Thyroid gland (tissue), 4 donors: ENCODE measurements at regions not wholly inside any gene's neighbourhood (a gene's known extent, or its start where the extent isn't known, plus 50 kb on each side); places are given as distances from the start of the nearest gene placed in this dataset.

Experiments used
- DNase-seq, 2 donors: peaks; one replicate each; pipeline ENCODE4 v3.0.0-alpha.2; 2019
- H3K27ac ChIP-seq, 3 donors: fragments of 200-600 bp; sonication (generic); 1 replicate in 2 of 3; 2 replicates in 1 of 3; pipeline ENCODE4 v1.5.1; 2016 to 2019; ENCODE audit warnings: mild to moderate bottlenecking in 1 of 3, moderate library complexity in 1 of 3
- H3K27me3 ChIP-seq: fragments of 200-600 bp; sonication (generic); one replicate; pipeline ENCODE4 v1.5.1; 2019
- H3K36me3 ChIP-seq, 2 donors: fragments of 200-600 bp; sonication (generic); one replicate each; pipeline ENCODE4 v1.5.1; 2016 to 2019
- H3K4me1 ChIP-seq, 2 donors: fragments of 200-600 bp; sonication (generic); one replicate each; pipeline ENCODE4 v1.5.1; 2017 to 2019
- H3K4me3 ChIP-seq, 3 donors: fragments of 200-600 bp; sonication (generic); replicated peaks in 1 of 3; 1 replicate in 2 of 3; 2 replicates in 1 of 3; pipeline ENCODE4 v1.5.1; 2016; ENCODE audit warnings: mild to moderate bottlenecking in 1 of 3
- H3K9me3 ChIP-seq: fragments of 200-600 bp; sonication (generic); one replicate; pipeline ENCODE4 v1.5.1; 2017
- POLR2A ChIP-seq, 2 donors: fragments of 450-650 bp; IDR thresholded peaks; one replicate each; pipeline ENCODE4 v1.6.1; 2017; ENCODE audit warnings: antibody characterized with exemption in 2 of 2, mild to moderate bottlenecking in 2 of 2, moderate library complexity in 1 of 2
- WGBS, 2 donors: methylation state at CpG; one replicate each; pipeline ENCODE4 v1.1.5; 2017; 5-methylcytosine and 5-hydroxymethylcytosine counted together
- intact Hi-C: fragments of 100-400 bp; cut with DNase I; formaldehyde crosslinking; loops from one replicate; pipeline ENCODE4 v1.15.1; 2023
- TF ChIP-seq, protein P1 (sequence below), 6 experiments: fragments of 200-600 bp in 3 of 6; fragments of 450-650 bp in 3 of 6; sonication (generic) in 3 of 6; IDR thresholded peaks; one replicate each; pipeline ENCODE4 v1.5.1; 2016 to 2019; ENCODE audit warnings: antibody characterized with exemption in 6 of 6, mild to moderate bottlenecking in 2 of 6, inconsistent platforms in 1 of 6, moderate library complexity in 1 of 6

DNA sequence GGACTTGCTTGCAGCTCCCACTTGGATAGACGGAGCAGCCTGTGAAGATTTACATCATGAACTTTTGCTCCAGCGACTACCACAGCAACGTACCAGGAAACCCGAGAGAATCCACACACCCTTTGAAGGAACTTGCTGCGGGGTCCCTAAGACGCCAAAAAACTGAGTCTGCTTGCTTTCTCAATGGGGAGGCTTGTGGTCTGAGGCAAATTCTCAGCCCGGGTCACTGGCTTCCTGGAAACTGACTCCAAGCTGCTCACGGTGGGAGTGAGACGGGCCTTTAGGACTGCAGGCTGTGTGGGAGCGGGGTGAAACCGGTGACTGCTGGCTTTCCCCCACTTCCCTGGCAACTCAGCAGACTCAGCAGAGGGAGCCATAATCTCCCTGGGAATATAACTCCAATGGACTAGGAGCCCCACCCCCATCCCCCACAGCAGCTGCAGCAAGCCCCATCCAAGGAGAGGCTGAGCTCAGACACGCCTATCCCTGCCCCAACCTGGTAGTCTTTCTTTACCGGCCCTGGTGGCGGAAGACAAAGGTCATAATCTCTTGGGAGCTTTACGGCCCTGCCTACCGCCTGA is 466.0 kb downstream of the CAAP1 start:
- H3K36me3 ChIP-seq = no peaks in the 10 kb centered on the region
- H3K9me3 ChIP-seq = no peaks in the 10 kb centered on the region
- H3K27ac ChIP-seq = no peak overlapping the region
- no peak overlapping the region for H3K4me3 ChIP-seq
- WGBS, 2 donors = 92 to 95% methylated on average over 14 to 15 of the region's 16 CpGs
- TF ChIP-seq, protein P1, sequence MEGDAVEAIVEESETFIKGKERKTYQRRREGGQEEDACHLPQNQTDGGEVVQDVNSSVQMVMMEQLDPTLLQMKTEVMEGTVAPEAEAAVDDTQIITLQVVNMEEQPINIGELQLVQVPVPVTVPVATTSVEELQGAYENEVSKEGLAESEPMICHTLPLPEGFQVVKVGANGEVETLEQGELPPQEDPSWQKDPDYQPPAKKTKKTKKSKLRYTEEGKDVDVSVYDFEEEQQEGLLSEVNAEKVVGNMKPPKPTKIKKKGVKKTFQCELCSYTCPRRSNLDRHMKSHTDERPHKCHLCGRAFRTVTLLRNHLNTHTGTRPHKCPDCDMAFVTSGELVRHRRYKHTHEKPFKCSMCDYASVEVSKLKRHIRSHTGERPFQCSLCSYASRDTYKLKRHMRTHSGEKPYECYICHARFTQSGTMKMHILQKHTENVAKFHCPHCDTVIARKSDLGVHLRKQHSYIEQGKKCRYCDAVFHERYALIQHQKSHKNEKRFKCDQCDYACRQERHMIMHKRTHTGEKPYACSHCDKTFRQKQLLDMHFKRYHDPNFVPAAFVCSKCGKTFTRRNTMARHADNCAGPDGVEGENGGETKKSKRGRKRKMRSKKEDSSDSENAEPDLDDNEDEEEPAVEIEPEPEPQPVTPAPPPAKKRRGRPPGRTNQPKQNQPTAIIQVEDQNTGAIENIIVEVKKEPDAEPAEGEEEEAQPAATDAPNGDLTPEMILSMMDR (IDR thresholded peaks at IDR 0.05) = no peak
- no peak for TF ChIP-seq POLR2A (IDR thresholded peaks at IDR 0.05)
- DNase-seq = no peak
- no peaks in the 10 kb centered on the region for H3K27me3 ChIP-seq
- intact Hi-C loops = no loop called here
- no peaks in the 10 kb centered on the region for H3K4me1 ChIP-seq

DNA sequence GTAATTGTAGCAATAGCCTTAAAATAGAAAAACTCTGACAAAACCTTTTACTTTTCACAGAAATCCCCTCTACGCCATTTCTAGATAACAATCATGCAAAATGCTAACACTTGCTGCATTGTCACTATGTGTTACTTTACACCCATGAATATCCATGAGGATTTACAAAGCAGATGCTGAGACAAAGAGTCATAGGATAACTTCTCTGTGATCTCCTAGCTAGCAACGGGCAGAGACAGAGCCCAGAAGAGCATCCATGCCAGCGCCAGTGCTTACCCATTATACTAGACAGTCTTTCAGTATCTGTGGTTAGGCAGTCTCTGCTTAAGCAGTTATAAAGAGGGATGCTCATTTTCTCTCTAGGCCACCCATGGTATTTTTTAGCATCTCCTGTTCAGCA is 474.1 kb downstream of the CAAP1 start:
- TF ChIP-seq POLR2A (IDR thresholded peaks at IDR 0.05) = no peak
- TF ChIP-seq, protein P1 (IDR thresholded peaks at IDR 0.05) = no peak
- H3K27ac ChIP-seq = no peak overlapping the region
- H3K27me3 ChIP-seq = no peaks in the 10 kb centered on the region
- 82 to 89% methylated on average over 3 of the region's 3 CpGs for WGBS, 2 donors
- intact Hi-C loops = no loop called here
- H3K36me3 ChIP-seq = no peaks in the 10 kb centered on the region
- H3K4me3 ChIP-seq = no peak overlapping the region
- no peaks in the 10 kb centered on the region for H3K4me1 ChIP-seq
- H3K9me3 ChIP-seq = no peaks in the 10 kb centered on the region
- no peak for DNase-seq

GRCh38 chr9:26415528-26415927 is 477.1 kb downstream of the CAAP1 start:
- H3K27ac ChIP-seq = no peak overlapping the region
- TF ChIP-seq, protein P1 (IDR thresholded peaks at IDR 0.05) = no peak
- TF ChIP-seq POLR2A (IDR thresholded peaks at IDR 0.05) = no peak
- no peak for DNase-seq
- no peaks in the 10 kb centered on the region for H3K36me3 ChIP-seq
- H3K4me1 ChIP-seq = no peaks in the 10 kb centered on the region
- no peak overlapping the region for H3K4me3 ChIP-seq
- no peaks in the 10 kb centered on the region for H3K27me3 ChIP-seq
- intact Hi-C loops = no loop called here
- no peaks in the 10 kb centered on the region for H3K9me3 ChIP-seq
- 85 to 87% methylated on average over 3 of the region's 3 CpGs for WGBS, 2 donors

- Histone ChIP-seq H3K9me3 (no peaks in the 10 kb centered on the region), H3K4me1 (no peaks in the 10 kb centered on the region), H3K27ac (no peak overlapping the region), H3K4me3 (no peak overlapping the region), H3K36me3 (no peaks in the 10 kb centered on the region), H3K27me3 (no peaks in the 10 kb centered on the region)
- intact Hi-C loops = no loop called here
- DNase-seq = no peak
- 71 to 74% methylated on average over 4 of the region's 4 CpGs for WGBS, 2 donors
- no peak for TF ChIP-seq POLR2A (IDR thresholded peaks at IDR 0.05)
Measured at GRCh38 chr9:26413611-26414010, 479.0 kb downstream of the CAAP1 start.

GRCh38 chr9:26412446-26412845 is 480.2 kb downstream of the CAAP1 start:
- 79 to 86% methylated on average over 1 of the region's 1 CpG for WGBS, 2 donors
- TF ChIP-seq POLR2A (IDR thresholded peaks at IDR 0.05) = no peak
- TF ChIP-seq, protein P1 (IDR thresholded peaks at IDR 0.05) = no peak

DNA sequence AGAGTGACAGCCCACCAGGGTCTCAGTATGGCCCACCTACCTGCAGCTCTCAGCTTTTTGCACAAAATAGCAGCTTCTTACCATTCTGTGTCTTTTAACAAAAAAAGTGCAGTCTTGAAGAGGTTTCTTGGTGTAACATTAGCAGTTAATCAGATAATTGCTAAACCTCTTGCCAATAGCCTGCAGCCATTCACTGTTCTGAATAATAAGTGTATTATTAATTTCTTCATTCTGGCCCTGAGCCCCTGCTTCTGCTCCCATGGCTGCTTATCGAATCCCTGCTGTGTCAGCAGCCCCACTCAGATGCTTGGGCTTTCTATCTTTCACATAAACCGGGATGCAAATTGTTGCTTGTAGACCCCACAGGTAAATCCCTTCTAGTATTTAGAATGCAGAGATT is 485.9 kb downstream of the CAAP1 start:
- H3K4me1 ChIP-seq = no peaks in the 10 kb centered on the region
- 73 to 84% methylated on average over 2 of the region's 2 CpGs for WGBS, 2 donors
- H3K27ac ChIP-seq = no peak overlapping the region
- no peaks in the 10 kb centered on the region for H3K27me3 ChIP-seq
- no peak for DNase-seq
- intact Hi-C loops = no loop called here
- H3K9me3 ChIP-seq = no peaks in the 10 kb centered on the region
- TF ChIP-seq, protein P1 (IDR thresholded peaks at IDR 0.05) = no peak
- TF ChIP-seq POLR2A (IDR thresholded peaks at IDR 0.05) = no peak
- H3K4me3 ChIP-seq = no peak overlapping the region
- no peaks in the 10 kb centered on the region for H3K36me3 ChIP-seq

More at GRCh38 chr9:26412446-26412845, 480.2 kb downstream of the CAAP1 start:
- Histone ChIP-seq H3K9me3 (no peaks in the 10 kb centered on the region), H3K4me3 (no peak overlapping the region), H3K27ac (no peak overlapping the region), H3K36me3 (no peaks in the 10 kb centered on the region), H3K4me1 (no peaks in the 10 kb centered on the region), H3K27me3 (no peaks in the 10 kb centered on the region)
- intact Hi-C loops = no loop called here
- no peak for DNase-seq
